ENCODE measurements at regions not wholly inside any gene's neighbourhood (a gene's known extent, or its start where the extent isn't known, plus 50 kb on each side); places are given as distances from the start of the nearest gene placed in this dataset.

- Histone ChIP-seq H3K4me3 (ENCODE audit: low read depth, low read length, poor library complexity, severe bottlenecking) (no peak overlapping the region), H3K36me3 (ENCODE audit: insufficient read depth, low read length) (no peaks in the 10 kb centered on the region), H3K4me1 (ENCODE audit: insufficient read depth, low read length, poor library complexity, severe bottlenecking) (no peaks in the 10 kb centered on the region), H3K27ac (ENCODE audit: low read depth, low read length, poor library complexity, severe bottlenecking) (no peak overlapping the region), H3K9me2 (ENCODE audit: insufficient read depth, low read length) (no peaks in the 10 kb centered on the region), H2AFZ (ENCODE audit: low read length) (no peak overlapping the region), H4K20me1 (ENCODE audit: insufficient read depth, low read length) (no peaks in the 10 kb centered on the region), H3K79me2 (ENCODE audit: insufficient read depth, low read depth, low read length) (no peaks in the 10 kb centered on the region), H3K9me3 (ENCODE audit: low read length) (no peaks in the 10 kb centered on the region), H3K4me2 (ENCODE audit: low read length) (no peak overlapping the region)
- CTCF ChIA-PET (ENCODE audit: unreplicated experiment), result no interaction called here
- no peak for DNase-seq (ENCODE audit: low spot score)
- no peak for TF ChIP-seq EZH2phosphoT487 (IDR thresholded peaks at IDR 0.05; ENCODE audit: borderline replicate concordance, low read depth, low read length)
- TF ChIP-seq, protein P1, sequence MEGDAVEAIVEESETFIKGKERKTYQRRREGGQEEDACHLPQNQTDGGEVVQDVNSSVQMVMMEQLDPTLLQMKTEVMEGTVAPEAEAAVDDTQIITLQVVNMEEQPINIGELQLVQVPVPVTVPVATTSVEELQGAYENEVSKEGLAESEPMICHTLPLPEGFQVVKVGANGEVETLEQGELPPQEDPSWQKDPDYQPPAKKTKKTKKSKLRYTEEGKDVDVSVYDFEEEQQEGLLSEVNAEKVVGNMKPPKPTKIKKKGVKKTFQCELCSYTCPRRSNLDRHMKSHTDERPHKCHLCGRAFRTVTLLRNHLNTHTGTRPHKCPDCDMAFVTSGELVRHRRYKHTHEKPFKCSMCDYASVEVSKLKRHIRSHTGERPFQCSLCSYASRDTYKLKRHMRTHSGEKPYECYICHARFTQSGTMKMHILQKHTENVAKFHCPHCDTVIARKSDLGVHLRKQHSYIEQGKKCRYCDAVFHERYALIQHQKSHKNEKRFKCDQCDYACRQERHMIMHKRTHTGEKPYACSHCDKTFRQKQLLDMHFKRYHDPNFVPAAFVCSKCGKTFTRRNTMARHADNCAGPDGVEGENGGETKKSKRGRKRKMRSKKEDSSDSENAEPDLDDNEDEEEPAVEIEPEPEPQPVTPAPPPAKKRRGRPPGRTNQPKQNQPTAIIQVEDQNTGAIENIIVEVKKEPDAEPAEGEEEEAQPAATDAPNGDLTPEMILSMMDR (conservative IDR thresholded peaks at IDR 0.05; ENCODE audit: low read length), result no peak
- POLR2A ChIA-PET, result no interaction called here
- intact Hi-C loops (cut with micrococcal nuclease; ENCODE audit: unreplicated experiment), result no loop called here
- BruUV-seq (replicated peaks), result no TSS peak
Measured at GRCh38 chr13:105177265-105177900, 1358.1 kb downstream of the EFNB2 start.

DNA sequence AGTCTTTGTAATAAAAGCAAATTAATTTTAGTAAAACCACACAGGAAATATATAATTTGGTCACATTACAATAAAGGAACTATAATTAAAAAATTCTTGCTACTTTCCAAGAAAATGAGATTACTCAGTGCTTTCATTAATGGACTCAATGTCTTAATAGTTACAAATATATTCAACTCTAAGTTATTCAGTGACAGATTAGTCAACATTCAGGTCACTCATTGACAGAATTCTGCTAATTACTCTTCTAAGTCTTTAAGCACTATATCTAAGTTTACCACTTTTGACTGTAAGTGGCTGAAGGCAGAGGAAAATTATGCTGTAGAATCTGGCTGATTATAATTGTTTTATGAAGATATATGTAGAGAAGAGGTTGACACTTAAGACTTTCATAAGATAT, 1365.0 kb downstream of the EFNB2 start:
- TF ChIP-seq EZH2phosphoT487 (IDR thresholded peaks at IDR 0.05; ENCODE audit: borderline replicate concordance, low read depth, low read length), result no peak
- TF ChIP-seq, protein P1 (conservative IDR thresholded peaks at IDR 0.05; ENCODE audit: low read length), result no peak
- CTCF ChIA-PET (ENCODE audit: unreplicated experiment), result no interaction called here
- Histone ChIP-seq H3K9me3 (ENCODE audit: low read length) (no peaks in the 10 kb centered on the region), H3K4me2 (ENCODE audit: low read length) (no peak overlapping the region), H3K4me1 (ENCODE audit: insufficient read depth, low read length, poor library complexity, severe bottlenecking) (no peaks in the 10 kb centered on the region), H3K4me3 (ENCODE audit: low read depth, low read length, poor library complexity, severe bottlenecking) (no peak overlapping the region), H4K20me1 (ENCODE audit: insufficient read depth, low read length) (no peaks in the 10 kb centered on the region), H3K9me2 (ENCODE audit: insufficient read depth, low read length) (no peaks in the 10 kb centered on the region), H3K27ac (ENCODE audit: low read depth, low read length, poor library complexity, severe bottlenecking) (no peak overlapping the region), H3K36me3 (ENCODE audit: insufficient read depth, low read length) (no peaks in the 10 kb centered on the region), H3K79me2 (ENCODE audit: insufficient read depth, low read depth, low read length) (no peaks in the 10 kb centered on the region), H2AFZ (ENCODE audit: low read length) (no peak overlapping the region)
- intact Hi-C loops (cut with micrococcal nuclease; ENCODE audit: unreplicated experiment), result no loop called here
- POLR2A ChIA-PET, result interaction anchor here (1.4 kb wide), 1 partner anchor 21 kb away, joined by 3 read pairs; no protein-coding TSS in a partner anchor
- no TSS peak for BruUV-seq (replicated peaks)
- DNase-seq (ENCODE audit: low spot score), result no peak

GRCh38 chr13:105168295-105168694, 1367.2 kb downstream of the EFNB2 start:
- no peak overlapping the region for H3K4me2 ChIP-seq (ENCODE audit: low read length)
- ChIA-PET CTCF (ENCODE audit: unreplicated experiment) (no interaction called here), POLR2A (no interaction called here)
- no peaks in the 10 kb centered on the region for H4K20me1 ChIP-seq (ENCODE audit: insufficient read depth, low read length)
- TF ChIP-seq EZH2phosphoT487 (IDR thresholded peaks at IDR 0.05; ENCODE audit: borderline replicate concordance, low read depth, low read length), result no peak
- TF ChIP-seq, protein P1 (conservative IDR thresholded peaks at IDR 0.05; ENCODE audit: low read length), result no peak
- H2AFZ ChIP-seq (ENCODE audit: low read length), result no peak overlapping the region
- H3K36me3 ChIP-seq (ENCODE audit: insufficient read depth, low read length), result no peaks in the 10 kb centered on the region
- H3K4me1 ChIP-seq (ENCODE audit: insufficient read depth, low read length, poor library complexity, severe bottlenecking), result no peaks in the 10 kb centered on the region
- H3K4me3 ChIP-seq (ENCODE audit: low read depth, low read length, poor library complexity, severe bottlenecking), result no peak overlapping the region
- no peak for DNase-seq (ENCODE audit: low spot score)
- intact Hi-C loops (cut with micrococcal nuclease; ENCODE audit: unreplicated experiment), result no loop called here
- H3K27ac ChIP-seq (ENCODE audit: low read depth, low read length, poor library complexity, severe bottlenecking), result no peak overlapping the region
- no peaks in the 10 kb centered on the region for H3K9me3 ChIP-seq (ENCODE audit: low read length)
- H3K9me2 ChIP-seq (ENCODE audit: insufficient read depth, low read length), result no peaks in the 10 kb centered on the region
- no peaks in the 10 kb centered on the region for H3K79me2 ChIP-seq (ENCODE audit: insufficient read depth, low read depth, low read length)
- BruUV-seq (replicated peaks), result no TSS peak

Data from OCI-LY7 (cell line).